T-helper 2 cell treated with Interferon-gamma antibody and Interleukin-4, amounts not matched to agents 5 μg/mL and 100 μg/mL, for 36 hours (primary cell): ENCODE measurements at regions not wholly inside any gene's neighbourhood (a gene's known extent, or its start where the extent isn't known, plus 50 kb on each side); places are given as distances from the start of the nearest gene placed in this dataset.

Experiments
- DNase-seq: peaks from one replicate; pipeline ENCODE4 v3.0.0; 2021; ENCODE audit warnings: low spot score
- H3K27ac Mint-ChIP-seq: one replicate; pipeline ENCODE4 v1.8.0; 2021; ENCODE audit warnings: mild to moderate bottlenecking, mixed read lengths
- H3K27me3 Mint-ChIP-seq: one replicate; pipeline ENCODE4 v1.8.0; 2021; ENCODE audit warnings: low read depth, mixed read lengths
- H3K36me3 Mint-ChIP-seq: one replicate; pipeline ENCODE4 v1.8.0; 2021; ENCODE audit warnings: low read depth, mixed read lengths
- H3K4me1 Mint-ChIP-seq: one replicate; pipeline ENCODE4 v1.8.0; 2021; ENCODE audit warnings: low read depth, mixed read lengths
- H3K4me3 Mint-ChIP-seq: one replicate; pipeline ENCODE4 v1.8.0; 2022; ENCODE audit warnings: mild to moderate bottlenecking, moderate library complexity, mixed read lengths
- H3K9me3 Mint-ChIP-seq: one replicate; pipeline ENCODE4 v1.8.0; 2021; ENCODE audit warnings: mixed read lengths

DNA sequence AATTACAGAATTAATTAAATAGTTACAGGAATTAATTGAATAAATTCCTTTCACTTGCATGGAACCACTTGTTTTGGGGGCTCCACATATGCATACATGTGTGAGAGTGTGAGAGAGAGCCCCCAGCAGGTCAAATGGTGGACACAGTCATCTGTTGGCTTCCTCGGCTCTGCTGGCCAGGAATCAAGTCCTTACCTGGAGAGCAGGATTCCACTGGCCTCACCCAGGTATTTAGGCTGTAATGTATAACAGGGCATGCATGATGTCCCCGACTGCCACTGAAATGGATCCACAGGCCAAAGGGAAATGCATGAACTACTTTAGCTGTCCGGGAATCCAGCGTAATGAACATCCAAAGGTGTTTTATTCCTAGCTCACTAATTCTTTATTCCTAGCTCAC is 139.7 kb upstream of the SMAD3 start:
- DNase-seq, result no peak
- H3K4me1 Mint-ChIP-seq, result peaks cover 6% of the 10 kb centered on the region
- H3K27ac Mint-ChIP-seq, result no peak overlapping the region
- H3K4me3 Mint-ChIP-seq, result no peak overlapping the region
- H3K36me3 Mint-ChIP-seq, result peaks cover 3% of the 10 kb centered on the region
- peaks cover 19% of the 10 kb centered on the region for H3K27me3 Mint-ChIP-seq
- peaks cover 12% of the 10 kb centered on the region for H3K9me3 Mint-ChIP-seq

DNA sequence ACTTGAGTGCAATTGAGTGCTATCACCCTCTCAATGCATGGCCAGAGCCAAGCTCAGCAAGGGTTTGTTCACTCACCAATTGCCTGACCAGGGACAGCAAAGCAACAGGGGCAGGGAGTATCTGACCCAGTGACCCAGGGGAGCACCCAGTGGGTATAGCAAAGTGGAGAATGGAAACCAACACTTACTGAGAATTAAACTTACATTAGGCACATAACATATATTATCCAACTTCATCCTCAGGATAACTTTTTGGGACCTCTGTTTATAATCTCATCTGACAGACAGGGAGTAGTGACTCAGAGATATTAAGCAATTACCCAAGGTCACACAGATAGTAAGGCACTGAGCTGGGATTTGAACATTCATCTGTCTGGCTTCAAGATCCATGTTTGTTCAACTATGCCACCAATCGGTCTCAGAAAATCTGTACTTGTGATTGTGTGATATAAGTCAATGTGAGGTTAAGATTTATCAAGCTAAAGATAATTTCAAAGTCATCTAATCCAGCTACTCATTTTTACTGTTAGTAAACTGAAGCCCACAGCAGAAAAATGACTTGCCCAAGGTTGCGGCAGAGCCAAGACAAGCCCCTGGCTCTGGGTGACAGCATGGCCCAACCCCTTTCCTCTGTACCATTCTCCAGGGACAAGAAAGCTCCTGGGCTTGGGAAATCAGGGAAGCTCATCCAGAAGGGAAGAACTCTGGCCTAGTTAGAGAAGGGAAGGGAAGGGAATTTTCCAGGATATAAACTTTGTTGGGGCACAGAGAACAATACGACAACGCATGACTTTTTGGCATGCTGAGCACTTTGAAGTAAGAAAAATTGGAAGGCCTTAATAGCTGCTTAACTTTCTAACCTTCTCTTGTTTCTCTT is 138.0 kb upstream of the SMAD3 start:
- Mint-ChIP-seq H3K4me3 (no peak overlapping the region), H3K27ac (no peak overlapping the region)

DNA sequence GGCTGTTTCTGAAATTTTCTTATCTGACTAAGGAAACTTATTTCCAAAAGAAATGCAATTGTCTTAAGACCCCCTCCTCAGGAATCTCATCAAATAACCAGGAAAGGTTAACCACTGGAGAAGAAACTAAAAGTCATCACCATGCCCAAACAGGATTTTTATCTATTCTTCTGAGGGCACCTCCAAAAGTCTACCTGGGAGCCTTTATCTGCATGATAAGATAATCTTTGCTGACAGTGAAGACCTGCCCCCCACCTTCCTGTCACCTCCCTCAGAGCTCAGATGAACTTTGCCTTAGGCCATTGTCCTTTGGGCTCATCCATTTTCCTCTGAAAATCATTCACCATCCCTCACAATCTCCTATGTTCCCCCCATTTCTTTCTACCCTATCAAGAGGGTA is 137.3 kb upstream of the SMAD3 start:
- no peak for DNase-seq
- H3K9me3 Mint-ChIP-seq, result peaks cover 11% of the 10 kb centered on the region
- no peak overlapping the region for H3K27ac Mint-ChIP-seq
- peaks cover 5% of the 10 kb centered on the region for H3K4me1 Mint-ChIP-seq
- H3K36me3 Mint-ChIP-seq, result no peaks in the 10 kb centered on the region
- H3K4me3 Mint-ChIP-seq, result no peak overlapping the region
- peaks cover 12% of the 10 kb centered on the region for H3K27me3 Mint-ChIP-seq

More for the DNA sequence above, 138.0 kb upstream of the SMAD3 start:
- Mint-ChIP-seq H3K4me1 (peaks cover 6% of the 10 kb centered on the region), H3K9me3 (peaks cover 11% of the 10 kb centered on the region), H3K27me3 (peaks cover 15% of the 10 kb centered on the region), H3K36me3 (no peaks in the 10 kb centered on the region)
- DNase-seq, result no peak

DNA sequence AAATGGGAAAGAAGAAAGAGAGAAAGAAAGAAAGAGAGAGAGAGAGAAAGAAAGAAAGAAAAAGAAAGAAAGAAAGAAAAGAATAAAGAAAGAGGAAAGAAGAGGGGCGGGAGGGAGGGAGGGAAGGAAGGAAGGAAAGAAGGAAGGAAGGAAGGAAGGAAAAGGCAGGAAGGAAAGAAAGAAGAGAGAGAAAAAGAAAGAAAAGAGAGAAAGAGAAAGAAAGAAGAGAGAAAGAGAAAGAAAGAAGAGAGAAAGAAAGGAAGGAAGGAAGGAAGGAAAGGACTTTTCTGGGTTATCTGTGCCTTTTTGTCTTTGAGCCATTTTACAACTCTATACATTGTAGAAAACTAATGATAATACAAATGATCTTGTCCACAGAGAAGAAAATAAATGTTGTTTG is 136.6 kb upstream of the SMAD3 start:
- peaks cover 11% of the 10 kb centered on the region for H3K9me3 Mint-ChIP-seq
- H3K4me1 Mint-ChIP-seq, result no peaks in the 10 kb centered on the region
- H3K27ac Mint-ChIP-seq, result no peak overlapping the region
- DNase-seq, result no peak
- H3K4me3 Mint-ChIP-seq, result no peak overlapping the region
- no peaks in the 10 kb centered on the region for H3K36me3 Mint-ChIP-seq
- H3K27me3 Mint-ChIP-seq, result peaks cover 12% of the 10 kb centered on the region

DNA sequence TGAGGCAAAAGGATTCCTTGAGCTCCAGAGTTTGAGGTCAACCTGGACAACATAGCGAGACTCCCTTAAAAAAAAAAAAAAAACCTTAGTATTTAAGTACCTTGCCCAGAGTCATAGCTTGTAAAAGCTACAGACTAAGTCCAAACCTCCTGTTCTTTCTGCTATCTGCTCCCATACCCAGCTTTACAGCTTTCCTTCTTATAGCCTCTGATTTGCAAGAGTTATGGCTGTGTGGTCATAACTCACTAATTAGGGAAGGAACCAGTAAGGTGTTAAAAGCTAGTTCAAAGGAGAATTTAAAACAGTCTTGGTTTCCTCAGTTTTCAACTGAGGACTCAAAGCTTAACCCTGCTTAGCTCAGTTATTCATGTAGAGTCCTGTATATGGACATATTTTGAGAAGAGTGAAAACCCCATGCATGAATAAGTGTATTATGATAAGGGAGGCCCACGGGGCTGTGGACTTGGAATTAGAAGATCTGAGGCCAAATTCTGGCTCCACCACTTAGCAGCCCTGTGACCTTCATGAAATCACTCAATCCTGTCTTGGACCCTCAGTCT is 135.5 kb upstream of the SMAD3 start:
- Mint-ChIP-seq H3K27ac (no peak overlapping the region), H3K27me3 (peaks cover 10% of the 10 kb centered on the region), H3K4me3 (no peak overlapping the region), H3K9me3 (peaks cover 20% of the 10 kb centered on the region), H3K36me3 (no peaks in the 10 kb centered on the region), H3K4me1 (no peaks in the 10 kb centered on the region)
- DNase-seq, result no peak

DNA sequence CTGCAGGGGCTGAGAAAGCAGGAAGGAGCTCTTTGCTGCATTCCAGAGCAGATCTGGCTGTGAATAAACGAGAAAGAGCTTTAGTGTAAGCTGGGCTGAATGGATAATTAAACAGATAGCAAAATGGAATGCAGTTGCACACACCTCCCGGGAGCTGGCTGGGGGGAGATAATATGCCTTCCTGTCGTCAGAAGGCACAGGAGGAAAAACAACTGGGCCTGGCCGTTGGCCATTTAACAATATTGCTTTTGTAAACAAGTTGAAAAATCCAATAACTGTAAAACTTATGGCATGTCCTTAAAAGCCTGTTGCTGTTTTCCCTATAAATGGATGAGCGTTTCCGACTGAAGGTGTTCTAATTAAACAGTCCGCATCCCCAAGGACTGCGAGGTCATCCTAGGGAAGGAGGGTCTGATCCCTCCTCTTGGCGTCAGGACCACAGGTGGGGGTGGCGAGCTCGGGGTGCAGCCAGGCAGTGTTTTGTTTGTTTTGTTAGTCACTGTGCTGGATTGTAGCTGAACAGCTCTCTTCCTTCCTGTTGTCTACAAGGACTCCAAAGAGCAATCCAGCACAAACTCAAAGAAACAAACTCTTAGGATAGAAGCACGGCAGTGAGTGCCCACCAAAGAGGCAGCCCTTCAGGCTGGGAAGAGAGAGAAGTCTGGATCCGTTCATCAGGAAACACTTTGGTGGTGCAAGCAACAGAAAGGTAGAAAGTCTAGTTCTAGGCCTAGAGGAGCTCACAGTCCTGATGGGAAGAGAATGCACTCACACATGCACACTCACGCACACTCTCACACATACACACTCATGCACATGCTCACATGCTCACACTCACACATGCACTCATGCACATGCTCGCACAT is 133.4 kb upstream of the SMAD3 start:
- Mint-ChIP-seq H3K27me3 (peaks cover 10% of the 10 kb centered on the region), H3K4me3 (no peak overlapping the region), H3K9me3 (peaks cover 23% of the 10 kb centered on the region), H3K27ac (no peak overlapping the region), H3K36me3 (no peaks in the 10 kb centered on the region), H3K4me1 (peaks cover 3% of the 10 kb centered on the region)
- no peak for DNase-seq

DNA sequence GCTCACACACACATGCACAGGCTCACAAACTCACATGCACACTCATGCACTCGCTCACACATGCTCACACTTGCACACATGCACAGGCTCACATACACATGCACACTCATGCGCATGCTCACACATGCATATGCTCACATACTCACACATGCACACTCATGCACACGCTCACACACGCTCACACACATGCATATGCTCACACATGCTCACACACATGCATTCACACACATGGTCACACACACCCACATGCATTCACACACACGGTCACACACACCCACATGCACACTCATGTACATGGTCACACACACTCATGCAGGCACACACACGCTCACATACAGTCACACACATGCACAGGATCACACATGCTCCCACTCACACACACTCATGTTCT is 132.8 kb upstream of the SMAD3 start:
- no peaks in the 10 kb centered on the region for H3K36me3 Mint-ChIP-seq

DNA sequence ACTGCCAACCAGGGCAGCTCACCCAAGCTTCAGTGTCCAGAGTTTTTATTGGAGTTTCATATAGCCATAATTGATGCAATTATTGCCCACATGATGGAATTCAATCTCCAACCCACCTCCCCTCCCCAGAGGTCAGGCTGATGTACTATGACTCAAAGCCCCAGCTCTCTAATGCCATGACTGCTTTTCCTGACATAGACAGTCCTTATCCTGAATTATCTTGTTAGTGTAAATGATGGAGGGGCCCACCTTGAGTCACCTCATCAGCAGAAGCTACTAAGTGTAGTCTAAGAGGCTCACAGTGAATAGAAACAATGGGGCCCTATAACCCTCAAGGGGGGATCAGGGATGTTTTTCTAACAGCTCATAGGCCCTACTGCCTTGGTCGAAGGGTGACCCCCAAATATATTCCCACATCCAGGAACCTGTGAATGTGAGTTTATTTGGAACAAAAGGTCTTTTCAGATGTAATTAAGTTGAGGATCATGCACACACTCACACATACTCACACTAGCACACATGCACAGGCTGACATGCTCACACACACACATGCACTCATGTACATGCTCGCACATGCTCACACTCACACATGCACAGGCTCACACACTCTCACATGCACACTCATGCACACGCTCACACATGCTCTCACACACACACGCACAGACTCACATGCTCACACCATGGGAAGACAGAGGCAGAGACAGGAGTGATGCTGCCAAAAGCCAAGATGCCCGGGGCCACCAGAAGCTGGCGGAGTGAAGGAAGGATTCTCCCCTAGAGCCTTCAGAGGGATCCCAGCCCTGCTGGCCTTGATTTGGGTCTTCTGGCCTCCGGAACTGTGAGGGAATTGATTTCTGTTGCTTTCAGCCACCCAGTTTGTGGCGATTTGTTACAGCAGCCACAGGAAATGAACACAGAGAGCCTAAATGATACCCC is 131.2 kb upstream of the SMAD3 start:
- DNase-seq, result no peak
- Mint-ChIP-seq H3K27me3 (no peaks in the 10 kb centered on the region), H3K4me3 (no peak overlapping the region), H3K4me1 (peaks cover 3% of the 10 kb centered on the region), H3K27ac (no peak overlapping the region), H3K36me3 (no peaks in the 10 kb centered on the region), H3K9me3 (peaks cover 30% of the 10 kb centered on the region)

More for the DNA sequence above, 132.8 kb upstream of the SMAD3 start:
- no peak overlapping the region for H3K27ac Mint-ChIP-seq
- no peak for DNase-seq
- peaks cover 26% of the 10 kb centered on the region for H3K9me3 Mint-ChIP-seq
- H3K4me1 Mint-ChIP-seq, result peaks cover 3% of the 10 kb centered on the region
- no peak overlapping the region for H3K4me3 Mint-ChIP-seq
- peaks cover 10% of the 10 kb centered on the region for H3K27me3 Mint-ChIP-seq

DNA sequence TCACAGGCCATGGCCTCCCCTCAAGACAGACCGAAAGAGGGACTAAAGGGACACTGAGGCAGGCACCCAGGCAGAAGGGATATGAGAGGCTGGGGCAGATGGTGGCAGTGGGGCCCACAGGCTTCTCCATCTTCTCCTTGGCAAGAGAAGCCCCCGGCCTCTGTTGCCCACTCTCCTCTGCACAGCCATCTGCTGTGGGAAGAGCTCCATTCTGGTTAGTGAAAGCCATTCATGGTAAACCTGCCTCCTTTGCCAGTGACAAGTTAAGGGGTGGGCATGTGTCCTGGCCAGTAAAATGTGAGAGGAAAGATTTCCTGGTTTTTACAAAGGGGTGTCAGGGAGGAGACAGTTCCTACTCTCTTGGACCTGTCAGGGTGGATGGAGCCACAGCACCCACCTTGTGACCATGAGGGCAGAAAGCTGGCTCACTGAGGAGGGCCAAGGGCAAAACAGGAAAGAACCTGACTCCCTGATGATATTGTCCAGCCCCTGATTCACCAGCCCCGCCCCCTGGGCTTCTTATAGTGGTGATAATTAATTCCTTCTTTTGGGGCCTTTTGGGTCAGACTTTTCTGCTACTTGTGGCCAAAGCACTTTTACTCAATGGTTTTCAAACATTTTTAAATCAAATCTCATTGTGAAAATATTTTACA is 130.4 kb upstream of the SMAD3 start:
- H3K36me3 Mint-ChIP-seq, result no peaks in the 10 kb centered on the region
- H3K27ac Mint-ChIP-seq, result no peak overlapping the region
- H3K9me3 Mint-ChIP-seq, result peaks cover 30% of the 10 kb centered on the region
- DNase-seq, result no peak
- H3K4me3 Mint-ChIP-seq, result no peak overlapping the region
- H3K4me1 Mint-ChIP-seq, result peaks cover 3% of the 10 kb centered on the region
- H3K27me3 Mint-ChIP-seq, result no peaks in the 10 kb centered on the region

DNA sequence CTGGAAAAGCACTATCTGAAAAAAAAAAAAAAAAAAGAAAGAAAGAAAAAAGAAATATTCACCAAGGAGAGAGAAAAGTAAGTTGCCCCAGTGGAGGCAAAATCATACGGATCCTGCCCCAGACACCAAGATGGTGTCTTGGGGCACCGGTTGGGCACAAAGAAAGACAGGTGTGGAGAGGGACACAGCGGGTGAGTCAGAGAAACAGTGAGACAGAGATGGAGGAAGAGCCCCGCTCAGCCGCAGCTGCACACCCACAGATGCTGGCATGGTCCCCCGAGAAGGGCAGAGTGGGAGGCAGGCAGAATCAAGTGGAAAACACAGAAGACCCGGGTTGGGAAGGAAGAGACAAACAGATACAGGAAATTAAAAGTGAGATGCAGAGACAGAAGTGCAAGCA is 129.7 kb upstream of the SMAD3 start:
- Mint-ChIP-seq H3K4me3 (no peak overlapping the region), H3K27ac (no peak overlapping the region), H3K36me3 (no peaks in the 10 kb centered on the region), H3K4me1 (peaks cover 6% of the 10 kb centered on the region), H3K27me3 (no peaks in the 10 kb centered on the region), H3K9me3 (peaks cover 30% of the 10 kb centered on the region)
- DNase-seq, result no peak

DNA sequence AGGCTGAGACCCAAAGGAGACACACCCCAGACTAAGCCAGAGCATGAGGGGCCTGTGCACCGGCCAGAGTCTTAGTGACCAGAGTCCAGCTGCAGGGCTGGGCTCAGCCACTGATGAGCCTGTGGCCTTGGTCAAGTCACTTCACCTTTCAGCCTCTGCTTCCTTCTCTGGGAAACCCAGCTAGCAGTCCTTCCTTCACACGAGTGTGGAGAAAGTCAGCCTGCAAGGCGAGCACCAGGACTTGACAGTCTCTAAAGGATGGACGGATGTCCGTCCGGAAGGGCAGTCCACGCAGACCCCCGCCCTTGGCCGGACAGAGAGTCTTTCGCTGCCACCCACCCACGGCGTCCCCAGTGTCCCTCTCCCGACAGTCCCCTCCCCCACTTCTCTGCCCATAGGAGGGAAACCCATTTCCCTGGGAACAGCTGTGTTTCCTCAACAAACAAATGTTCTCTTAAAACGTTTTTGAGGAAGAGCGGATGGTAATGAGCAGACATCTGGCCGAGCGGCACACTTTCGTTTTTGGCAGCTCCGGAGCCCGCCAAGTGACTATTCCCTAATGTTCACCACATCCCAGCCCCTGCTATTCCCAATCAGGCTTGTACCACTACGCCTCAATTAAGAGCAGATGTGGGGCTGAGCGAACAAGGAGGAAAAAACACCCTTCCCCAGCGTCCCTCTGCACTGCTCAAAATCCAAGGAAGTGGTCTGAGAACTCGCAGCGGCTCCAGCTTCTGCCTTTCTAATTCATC is 129.1 kb upstream of the SMAD3 start:
- peaks cover 6% of the 10 kb centered on the region for H3K4me1 Mint-ChIP-seq
- H3K27ac Mint-ChIP-seq, result no peak overlapping the region
- H3K36me3 Mint-ChIP-seq, result no peaks in the 10 kb centered on the region
- no peaks in the 10 kb centered on the region for H3K27me3 Mint-ChIP-seq
- DNase-seq, result no peak
- peaks cover 30% of the 10 kb centered on the region for H3K9me3 Mint-ChIP-seq
- peak overlapping the region; percentile 13 for H3K4me3 Mint-ChIP-seq

DNA sequence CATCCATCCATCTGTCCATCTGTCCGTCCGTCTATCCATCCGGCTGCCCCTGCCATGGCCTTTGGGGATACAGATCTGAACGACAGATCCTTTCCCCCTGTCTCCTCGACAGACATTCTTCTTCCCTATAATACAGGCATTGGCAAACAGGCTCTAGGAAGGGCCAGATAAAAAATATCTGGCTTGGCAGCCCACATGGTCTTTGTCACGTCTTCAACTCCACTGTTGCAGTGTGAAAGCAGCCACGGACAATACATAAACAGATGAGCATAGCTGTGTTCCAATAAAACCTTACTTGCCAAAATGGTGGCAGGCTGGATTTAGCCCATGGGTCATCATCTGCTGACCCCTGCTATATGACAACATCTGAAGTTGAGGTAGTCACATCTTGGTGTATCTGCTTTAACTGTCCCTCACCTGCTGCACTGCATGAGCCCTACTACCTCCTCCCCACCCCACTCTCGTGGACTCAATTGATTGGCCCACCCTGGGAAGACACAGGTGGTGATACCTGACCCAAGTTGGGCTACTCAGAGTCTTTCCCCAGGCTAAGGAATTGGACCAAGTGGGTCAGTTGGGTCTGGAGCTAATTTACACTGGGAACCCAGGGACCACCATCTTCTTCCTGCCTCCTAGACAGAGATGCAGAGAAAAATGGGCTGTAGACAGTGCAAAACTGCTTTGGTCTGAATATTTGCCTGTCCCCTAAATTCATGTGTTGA is 128.4 kb upstream of the SMAD3 start:
- Mint-ChIP-seq H3K27ac (no peak overlapping the region), H3K4me1 (peaks cover 6% of the 10 kb centered on the region), H3K4me3 (peak overlapping the region; percentile 13), H3K36me3 (no peaks in the 10 kb centered on the region), H3K9me3 (peaks cover 30% of the 10 kb centered on the region), H3K27me3 (no peaks in the 10 kb centered on the region)
- no peak for DNase-seq
